Panc1 (cell line): ENCODE measurements at regions not wholly inside any gene's neighbourhood (a gene's known extent, or its start where the extent isn't known, plus 50 kb on each side); places are given as distances from the start of the nearest gene placed in this dataset.

ENCODE experiments used
- ATAC-seq: fragments of 200-7000 bp; cut with Tn5 transposase; 2 replicates; pipeline ENCODE4 v1.9.1; 2020; ENCODE audit warnings: mild to moderate bottlenecking, moderate library complexity
- BruUV-seq: library from RNA; stranded (reverse); fragments of 400-500 nt; replicated peaks from 2 replicates; lab custom pipeline; 2021; lab: Mats Ljungman, UMichigan
- CTCF ChIA-PET: fragments of 300-600 bp; sonication (Branson Sonifier 250); formaldehyde crosslinking; loops from one replicate; lab custom pipeline; 2022; ENCODE audit warnings: antibody characterized with exemption; lab: Charles Lee
- POLR2A ChIA-PET: fragments of 300-600 bp; sonication (Branson Sonifier 250); formaldehyde crosslinking; loops from one replicate; lab custom pipeline; 2022; ENCODE audit warnings: antibody characterized with exemption; lab: Charles Lee
- DNase-seq: peaks from one replicate; pipeline ENCODE4 v3.0.0-alpha.2; 2010; ENCODE audit warnings: low read depth, low spot score
- H3K27ac ChIP-seq: 2 replicates; pipeline ENCODE4 v1.5.1; 2011; ENCODE audit warnings: mild to moderate bottlenecking, low read length, inconsistent platforms
- H3K27me3 ChIP-seq: fragments of 200-500 bp; sonication (Bioruptor generic); 2 replicates; pipeline ENCODE4 v1.6.0; 2014; ENCODE audit warnings: low read length, inconsistent platforms; ENCODE audit not compliant: control insufficient read depth, insufficient read depth
- H3K36me3 ChIP-seq: fragments of 200-500 bp; sonication (Bioruptor generic); 2 replicates; pipeline ENCODE4 v1.5.1; 2014; ENCODE audit warnings: inconsistent platforms, mild to moderate bottlenecking, low read length, moderate library complexity; ENCODE audit not compliant: control insufficient read depth, insufficient read depth
- H3K4me1 ChIP-seq: 2 replicates; pipeline ENCODE4 v1.5.1; 2011; ENCODE audit warnings: inconsistent platforms, mild to moderate bottlenecking, low read length, moderate library complexity; ENCODE audit not compliant: control insufficient read depth, insufficient read depth
- H3K4me3 ChIP-seq, 2 experiments: 2 replicates each; pipeline ENCODE4 v1.5.1; 2011 to 2012; ENCODE audit warnings: low read depth in 2 of 2, low read length in 2 of 2, mild to moderate bottlenecking in 2 of 2, inconsistent platforms in 1 of 2, moderate library complexity in 1 of 2
- H3K9me3 ChIP-seq: fragments of 200-500 bp; sonication (Bioruptor generic); 2 replicates; pipeline ENCODE4 v1.5.1; 2014; ENCODE audit warnings: low read depth, mild to moderate bottlenecking, inconsistent platforms, low read length, moderate library complexity; ENCODE audit not compliant: control insufficient read depth, insufficient read depth
- POLR2AphosphoS5 ChIP-seq: IDR thresholded peaks from 2 replicates; pipeline ENCODE4 v1.6.1; 2012; ENCODE audit warnings: mild to moderate bottlenecking, low read depth, low read length, moderate library complexity
- SIN3A ChIP-seq: IDR thresholded peaks from 2 replicates; pipeline ENCODE4 v1.6.1; 2012; ENCODE audit warnings: low read depth, mild to moderate bottlenecking, low read length, moderate library complexity, borderline replicate concordance; ENCODE audit not compliant: insufficient read depth
- TCF7L2 ChIP-seq: IDR thresholded peaks from 2 replicates; pipeline ENCODE4 v1.6.1; 2011; ENCODE audit warnings: mild to moderate bottlenecking, low read depth, low read length, inconsistent platforms
- in situ Hi-C: cut with HindIII; loops from 2 replicates; pipeline ENCODE4 v1.10.0; 2016; ENCODE audit warnings: low sequenced_read_pairs, low pct_unique_long_range_greater_than_20kb
- intact Hi-C: fragments of 100-400 bp; cut with micrococcal nuclease; formaldehyde crosslinking; loops from one replicate; pipeline ENCODE4 v1.10.0; 2022; ENCODE audit not compliant: unreplicated experiment
- TF ChIP-seq, protein P1 (sequence below): fragments of 450-650 bp; IDR thresholded peaks from 2 replicates; pipeline ENCODE4 v1.5.1; 2017; ENCODE audit warnings: mild to moderate bottlenecking
- TF ChIP-seq, protein P2 (sequence below), 2 experiments: IDR thresholded peaks; 2 replicates each; pipeline ENCODE4 v1.6.1; 2011 to 2012; ENCODE audit warnings: low read depth in 2 of 2, control low read depth in 1 of 2, low read length in 1 of 2, mild to moderate bottlenecking in 1 of 2, moderate library complexity in 1 of 2; ENCODE audit not compliant: insufficient read depth in 1 of 2

DNA sequence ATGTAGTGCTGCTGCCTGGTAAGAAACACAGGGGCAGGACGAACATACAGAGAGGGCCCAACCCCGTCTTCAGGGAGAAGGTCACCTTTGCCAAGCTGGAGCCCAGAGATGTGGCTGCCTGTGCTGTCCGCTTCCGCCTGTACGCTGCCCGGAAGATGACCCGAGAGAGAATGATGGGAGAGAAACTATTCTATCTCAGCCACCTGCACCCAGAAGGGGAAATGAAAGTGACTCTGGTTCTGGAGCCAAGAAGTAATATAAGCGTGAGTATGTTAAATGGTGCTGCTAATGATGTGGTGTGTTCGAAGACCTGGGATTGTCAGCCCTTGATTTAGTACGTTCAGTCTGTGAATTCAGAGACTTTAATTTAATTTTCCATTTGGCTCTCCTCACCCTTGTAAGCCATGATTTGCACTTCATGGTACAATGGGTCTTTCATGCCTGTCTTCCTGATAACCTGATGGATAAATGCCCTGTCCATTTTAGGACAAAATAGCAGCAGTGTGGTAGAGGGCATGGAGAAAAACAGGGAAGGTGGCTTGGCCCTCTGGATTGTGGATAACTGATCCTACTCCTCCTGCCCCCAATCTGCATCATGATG lies 318.9 kb downstream of the SNAPC1 start:
- DNase-seq: no peak
- no peak overlapping the region for H3K27ac ChIP-seq
- intact Hi-C loops (no loop called here), in situ Hi-C loops (no loop called here)
- ATAC-seq: no peak
- H3K27me3 ChIP-seq: no peaks in the 10 kb centered on the region
- H3K4me1 ChIP-seq: no peaks in the 10 kb centered on the region
- H3K4me3 ChIP-seq: no peak overlapping the region
- no peaks in the 10 kb centered on the region for H3K36me3 ChIP-seq
- no peaks in the 10 kb centered on the region for H3K9me3 ChIP-seq
- CTCF ChIA-PET: no interaction called here
- TF ChIP-seq, protein P1, sequence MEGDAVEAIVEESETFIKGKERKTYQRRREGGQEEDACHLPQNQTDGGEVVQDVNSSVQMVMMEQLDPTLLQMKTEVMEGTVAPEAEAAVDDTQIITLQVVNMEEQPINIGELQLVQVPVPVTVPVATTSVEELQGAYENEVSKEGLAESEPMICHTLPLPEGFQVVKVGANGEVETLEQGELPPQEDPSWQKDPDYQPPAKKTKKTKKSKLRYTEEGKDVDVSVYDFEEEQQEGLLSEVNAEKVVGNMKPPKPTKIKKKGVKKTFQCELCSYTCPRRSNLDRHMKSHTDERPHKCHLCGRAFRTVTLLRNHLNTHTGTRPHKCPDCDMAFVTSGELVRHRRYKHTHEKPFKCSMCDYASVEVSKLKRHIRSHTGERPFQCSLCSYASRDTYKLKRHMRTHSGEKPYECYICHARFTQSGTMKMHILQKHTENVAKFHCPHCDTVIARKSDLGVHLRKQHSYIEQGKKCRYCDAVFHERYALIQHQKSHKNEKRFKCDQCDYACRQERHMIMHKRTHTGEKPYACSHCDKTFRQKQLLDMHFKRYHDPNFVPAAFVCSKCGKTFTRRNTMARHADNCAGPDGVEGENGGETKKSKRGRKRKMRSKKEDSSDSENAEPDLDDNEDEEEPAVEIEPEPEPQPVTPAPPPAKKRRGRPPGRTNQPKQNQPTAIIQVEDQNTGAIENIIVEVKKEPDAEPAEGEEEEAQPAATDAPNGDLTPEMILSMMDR: no peak
- TF ChIP-seq TCF7L2 (no peak), POLR2AphosphoS5 (no peak), SIN3A (no peak)
- TF ChIP-seq, protein P2, sequence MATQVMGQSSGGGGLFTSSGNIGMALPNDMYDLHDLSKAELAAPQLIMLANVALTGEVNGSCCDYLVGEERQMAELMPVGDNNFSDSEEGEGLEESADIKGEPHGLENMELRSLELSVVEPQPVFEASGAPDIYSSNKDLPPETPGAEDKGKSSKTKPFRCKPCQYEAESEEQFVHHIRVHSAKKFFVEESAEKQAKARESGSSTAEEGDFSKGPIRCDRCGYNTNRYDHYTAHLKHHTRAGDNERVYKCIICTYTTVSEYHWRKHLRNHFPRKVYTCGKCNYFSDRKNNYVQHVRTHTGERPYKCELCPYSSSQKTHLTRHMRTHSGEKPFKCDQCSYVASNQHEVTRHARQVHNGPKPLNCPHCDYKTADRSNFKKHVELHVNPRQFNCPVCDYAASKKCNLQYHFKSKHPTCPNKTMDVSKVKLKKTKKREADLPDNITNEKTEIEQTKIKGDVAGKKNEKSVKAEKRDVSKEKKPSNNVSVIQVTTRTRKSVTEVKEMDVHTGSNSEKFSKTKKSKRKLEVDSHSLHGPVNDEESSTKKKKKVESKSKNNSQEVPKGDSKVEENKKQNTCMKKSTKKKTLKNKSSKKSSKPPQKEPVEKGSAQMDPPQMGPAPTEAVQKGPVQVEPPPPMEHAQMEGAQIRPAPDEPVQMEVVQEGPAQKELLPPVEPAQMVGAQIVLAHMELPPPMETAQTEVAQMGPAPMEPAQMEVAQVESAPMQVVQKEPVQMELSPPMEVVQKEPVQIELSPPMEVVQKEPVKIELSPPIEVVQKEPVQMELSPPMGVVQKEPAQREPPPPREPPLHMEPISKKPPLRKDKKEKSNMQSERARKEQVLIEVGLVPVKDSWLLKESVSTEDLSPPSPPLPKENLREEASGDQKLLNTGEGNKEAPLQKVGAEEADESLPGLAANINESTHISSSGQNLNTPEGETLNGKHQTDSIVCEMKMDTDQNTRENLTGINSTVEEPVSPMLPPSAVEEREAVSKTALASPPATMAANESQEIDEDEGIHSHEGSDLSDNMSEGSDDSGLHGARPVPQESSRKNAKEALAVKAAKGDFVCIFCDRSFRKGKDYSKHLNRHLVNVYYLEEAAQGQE (IDR thresholded peaks at IDR 0.05; ENCODE audit: insufficient read depth in 1 of 2, low read depth in 2 of 2, low read length in 1 of 2): no peak
- POLR2A ChIA-PET: no interaction called here
- BruUV-seq: no TSS peak

DNA sequence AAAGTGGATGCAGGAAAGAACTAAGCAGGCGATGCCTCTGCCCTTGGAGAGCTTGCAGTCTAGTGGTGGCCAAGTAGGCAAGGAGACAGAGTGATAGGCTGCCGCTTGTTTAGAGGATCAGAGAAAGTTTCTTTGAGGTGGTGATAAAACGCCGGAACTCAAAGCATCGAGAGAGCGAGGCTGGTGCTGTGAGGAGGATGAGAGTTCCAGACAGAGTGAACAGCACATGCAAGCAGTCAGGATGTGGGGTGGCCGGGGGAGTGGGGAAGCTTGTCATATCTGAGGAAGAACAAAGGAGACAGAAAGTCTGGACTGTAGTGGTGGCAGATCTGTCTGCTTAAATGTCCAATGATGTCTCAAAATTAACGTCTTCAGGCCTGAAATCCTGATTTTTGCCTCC lies 319.7 kb downstream of the SNAPC1 start:
- ATAC-seq: no peak
- in situ Hi-C loops: no loop called here
- Histone ChIP-seq H3K4me1 (no peaks in the 10 kb centered on the region), H3K4me3 (no peak overlapping the region), H3K27ac (no peak overlapping the region), H3K36me3 (no peaks in the 10 kb centered on the region), H3K27me3 (no peaks in the 10 kb centered on the region), H3K9me3 (no peaks in the 10 kb centered on the region)
- intact Hi-C loops: no loop called here
- no TSS peak for BruUV-seq
- POLR2A ChIA-PET: no interaction called here
- no peak for DNase-seq
- CTCF ChIA-PET: no interaction called here
- no peak for TF ChIP-seq POLR2AphosphoS5
- TF ChIP-seq TCF7L2: no peak
- TF ChIP-seq, protein P1: no peak
